ENCODE measurements at regions not wholly inside any gene's neighbourhood (a gene's known extent, or its start where the extent isn't known, plus 50 kb on each side); places are given as distances from the start of the nearest gene placed in this dataset.

DNA sequence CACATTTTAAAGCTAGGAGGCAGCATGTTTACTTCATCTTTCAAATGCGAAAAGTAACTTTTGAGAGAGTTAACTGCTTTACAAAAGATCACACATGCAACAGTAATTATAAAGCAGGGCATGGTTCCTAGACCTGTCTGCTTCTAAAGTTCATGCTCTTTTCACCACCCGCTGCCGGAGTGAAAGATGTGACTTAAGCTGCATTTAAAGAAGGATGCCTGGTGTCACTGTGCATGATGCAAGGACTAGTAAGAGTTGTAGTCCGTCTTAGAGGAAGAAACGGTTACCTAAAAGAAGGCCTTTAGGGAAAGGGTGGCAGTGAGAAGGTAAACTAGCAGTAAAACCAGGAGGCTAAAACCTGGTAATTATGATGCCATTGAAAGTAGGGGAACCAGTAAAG lies 1689.1 kb downstream of the KCNT2 start:
- Histone ChIP-seq H3K14ac (ENCODE audit: low read length) (no peak overlapping the region), H3K9me3 (ENCODE audit: insufficient read depth, low read depth, low read length) (no peaks in the 10 kb centered on the region), H3K4me3 (ENCODE audit: low read depth, low read length) (no peak overlapping the region), H2BK5ac (ENCODE audit: low read depth, low read length, poor library complexity) (no peak overlapping the region), H3K23ac (ENCODE audit: low read length) (no peak overlapping the region), H3K79me1 (ENCODE audit: low read length) (no peaks in the 10 kb centered on the region), H3K4me1 (ENCODE audit: control insufficient read depth in 1 of 2, insufficient read depth in 2 of 2, low read length in 2 of 2) (no peaks in the 10 kb centered on the region), H3K4me2 (ENCODE audit: low read length) (no peak overlapping the region), H3K9ac (ENCODE audit: low read length) (no peak overlapping the region), H4K8ac (ENCODE audit: low read depth, low read length) (no peak overlapping the region), H3K4ac (ENCODE audit: low read depth, low read length) (no peak overlapping the region), H3K27me3 (ENCODE audit: insufficient read depth, low read length) (no peaks in the 10 kb centered on the region), H3K27ac (ENCODE audit: low read depth, low read length) (no peak overlapping the region), H3K79me2 (ENCODE audit: control insufficient read depth, insufficient read depth, low read length, poor library complexity) (no peaks in the 10 kb centered on the region), H2AFZ (ENCODE audit: insufficient read depth, low read length, poor library complexity) (no peak overlapping the region), H3K18ac (ENCODE audit: low read length) (no peak overlapping the region), H4K91ac (ENCODE audit: low read depth, low read length) (no peak overlapping the region), H4K12ac (ENCODE audit: low read depth, low read length) (no peak overlapping the region), H2BK120ac (ENCODE audit: insufficient read depth, low read length, poor library complexity) (no peak overlapping the region), H2BK12ac (ENCODE audit: low read length) (no peak overlapping the region), H2AK5ac (ENCODE audit: low read length) (no peak overlapping the region), H3K36me3 (ENCODE audit: control insufficient read depth in 1 of 2, insufficient read depth in 2 of 2, low read length in 2 of 2) (no peaks in the 10 kb centered on the region)
- WGBS (ENCODE audit: extremely low coverage, insufficient coverage, insufficient read length) = no CpG with 5 or more reads among the region's 5 CpGs
- no peak for DNase-seq

DNA sequence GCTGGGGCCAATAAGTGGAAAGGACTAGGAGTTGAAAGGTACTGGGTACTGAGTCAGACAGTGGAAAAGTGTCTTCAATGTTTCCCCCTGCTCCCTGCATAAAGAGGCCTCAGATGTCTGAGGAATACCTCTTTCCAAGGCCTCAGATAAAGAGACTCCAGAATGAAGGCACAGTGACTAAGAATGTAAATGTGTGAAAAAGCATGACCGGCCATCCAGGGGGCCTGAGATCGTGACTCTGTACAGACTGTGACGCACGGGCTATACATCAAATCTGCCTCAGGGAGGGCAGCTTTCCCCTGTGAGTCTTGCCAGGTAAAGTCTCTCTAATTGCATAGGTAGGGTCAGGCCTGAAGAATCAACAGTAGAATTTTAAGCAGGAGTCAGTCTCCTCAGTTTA lies 1690.5 kb downstream of the KCNT2 start:
- Histone ChIP-seq H4K12ac (ENCODE audit: low read depth, low read length) (no peak overlapping the region), H3K9me3 (ENCODE audit: insufficient read depth, low read depth, low read length) (no peaks in the 10 kb centered on the region), H2AK5ac (ENCODE audit: low read length) (no peak overlapping the region), H3K79me2 (ENCODE audit: control insufficient read depth, insufficient read depth, low read length, poor library complexity) (no peaks in the 10 kb centered on the region), H3K4me2 (ENCODE audit: low read length) (no peak overlapping the region), H3K27ac (ENCODE audit: low read depth, low read length) (no peak overlapping the region), H4K91ac (ENCODE audit: low read depth, low read length) (no peak overlapping the region), H3K9ac (ENCODE audit: low read length) (no peak overlapping the region), H3K4me1 (ENCODE audit: control insufficient read depth in 1 of 2, insufficient read depth in 2 of 2, low read length in 2 of 2) (no peaks in the 10 kb centered on the region), H3K4me3 (ENCODE audit: low read depth, low read length) (no peak overlapping the region), H2BK120ac (ENCODE audit: insufficient read depth, low read length, poor library complexity) (no peak overlapping the region), H2AFZ (ENCODE audit: insufficient read depth, low read length, poor library complexity) (no peak overlapping the region), H2BK12ac (ENCODE audit: low read length) (no peak overlapping the region), H3K18ac (ENCODE audit: low read length) (no peak overlapping the region), H2BK5ac (ENCODE audit: low read depth, low read length, poor library complexity) (no peak overlapping the region), H3K36me3 (ENCODE audit: control insufficient read depth in 1 of 2, insufficient read depth in 2 of 2, low read length in 2 of 2) (no peaks in the 10 kb centered on the region), H3K14ac (ENCODE audit: low read length) (no peak overlapping the region), H3K4ac (ENCODE audit: low read depth, low read length) (no peak overlapping the region), H3K27me3 (ENCODE audit: insufficient read depth, low read length) (no peaks in the 10 kb centered on the region), H3K79me1 (ENCODE audit: low read length) (no peaks in the 10 kb centered on the region), H4K8ac (ENCODE audit: low read depth, low read length) (no peak overlapping the region), H3K23ac (ENCODE audit: low read length) (no peak overlapping the region)
- peak; percentile 4 to 5 for DNase-seq
- WGBS (ENCODE audit: extremely low coverage, insufficient coverage, insufficient read length) = no CpG with 5 or more reads among the region's 4 CpGs

DNA sequence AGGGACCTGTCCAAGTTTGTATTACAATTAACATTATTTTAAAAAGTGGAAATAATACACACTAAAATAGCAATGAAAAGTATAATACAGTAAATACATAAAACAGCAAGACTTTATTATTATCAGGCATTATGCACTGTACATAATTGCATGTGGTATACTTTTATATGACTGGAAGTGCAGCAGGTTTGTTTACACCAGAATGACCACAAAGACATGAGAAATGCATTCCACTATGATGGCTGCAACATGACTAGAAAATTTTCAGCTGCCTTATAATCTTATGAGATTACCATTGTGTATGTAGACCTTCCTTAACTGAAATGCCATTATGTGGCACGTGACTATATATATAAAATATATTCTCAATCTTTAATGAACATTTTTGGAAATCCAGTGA lies 1699.6 kb downstream of the KCNT2 start:
- no peak for DNase-seq
- no peak overlapping the region for H3K9ac ChIP-seq (ENCODE audit: low read length)
- no peaks in the 10 kb centered on the region for H3K9me3 ChIP-seq (ENCODE audit: insufficient read depth, low read depth, low read length)
- no peak overlapping the region for H2BK12ac ChIP-seq (ENCODE audit: low read length)
- no peak overlapping the region for H3K23ac ChIP-seq (ENCODE audit: low read length)
- H3K4ac ChIP-seq (ENCODE audit: low read depth, low read length) = no peak overlapping the region
- WGBS (ENCODE audit: extremely low coverage, insufficient coverage, insufficient read length) = no CpG with 5 or more reads among the region's 1 CpG
- H3K4me2 ChIP-seq (ENCODE audit: low read length) = no peak overlapping the region
- no peak overlapping the region for H2BK5ac ChIP-seq (ENCODE audit: low read depth, low read length, poor library complexity)
- H3K14ac ChIP-seq (ENCODE audit: low read length) = no peak overlapping the region
- no peaks in the 10 kb centered on the region for H3K36me3 ChIP-seq (ENCODE audit: control insufficient read depth in 1 of 2, insufficient read depth in 2 of 2, low read length in 2 of 2)
- H4K12ac ChIP-seq (ENCODE audit: low read depth, low read length) = no peak overlapping the region
- no peak overlapping the region for H3K4me3 ChIP-seq (ENCODE audit: low read depth, low read length)
- H2BK120ac ChIP-seq (ENCODE audit: insufficient read depth, low read length, poor library complexity) = no peak overlapping the region
- H4K8ac ChIP-seq (ENCODE audit: low read depth, low read length) = no peak overlapping the region
- H2AK5ac ChIP-seq (ENCODE audit: low read length) = no peak overlapping the region
- H3K18ac ChIP-seq (ENCODE audit: low read length) = no peak overlapping the region
- no peaks in the 10 kb centered on the region for H3K4me1 ChIP-seq (ENCODE audit: control insufficient read depth in 1 of 2, insufficient read depth in 2 of 2, low read length in 2 of 2)
- H3K79me1 ChIP-seq (ENCODE audit: low read length) = no peaks in the 10 kb centered on the region
- H4K91ac ChIP-seq (ENCODE audit: low read depth, low read length) = no peak overlapping the region
- H3K27ac ChIP-seq (ENCODE audit: low read depth, low read length) = no peak overlapping the region
- no peaks in the 10 kb centered on the region for H3K79me2 ChIP-seq (ENCODE audit: control insufficient read depth, insufficient read depth, low read length, poor library complexity)
- H3K27me3 ChIP-seq (ENCODE audit: insufficient read depth, low read length) = no peaks in the 10 kb centered on the region
- no peak overlapping the region for H2AFZ ChIP-seq (ENCODE audit: insufficient read depth, low read length, poor library complexity)

DNA sequence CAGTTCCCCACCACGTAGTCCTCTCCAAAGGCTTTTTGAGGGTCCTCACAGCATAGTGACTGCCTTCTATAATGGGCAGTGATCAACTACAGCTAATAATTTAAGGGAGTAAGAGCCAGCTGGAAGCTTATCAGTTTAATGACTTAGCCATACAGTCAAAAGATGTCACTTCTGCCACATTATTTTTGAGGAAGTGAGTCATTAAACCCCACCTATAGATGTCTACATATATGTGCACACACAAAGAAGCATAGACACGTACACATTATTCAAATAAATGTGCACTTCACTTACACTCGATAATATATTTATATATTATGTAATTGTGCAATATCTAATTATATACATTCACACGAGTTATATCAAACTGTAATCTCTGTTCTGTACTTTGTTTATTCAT lies 1704.7 kb downstream of the KCNT2 start:
- Histone ChIP-seq H2AFZ (ENCODE audit: insufficient read depth, low read length, poor library complexity) (no peak overlapping the region), H3K27ac (ENCODE audit: low read depth, low read length) (no peak overlapping the region), H2BK120ac (ENCODE audit: insufficient read depth, low read length, poor library complexity) (no peak overlapping the region), H4K91ac (ENCODE audit: low read depth, low read length) (no peak overlapping the region), H3K4me2 (ENCODE audit: low read length) (no peak overlapping the region), H3K36me3 (ENCODE audit: control insufficient read depth in 1 of 2, insufficient read depth in 2 of 2, low read length in 2 of 2) (no peaks in the 10 kb centered on the region), H3K4me3 (ENCODE audit: low read depth, low read length) (no peak overlapping the region), H4K12ac (ENCODE audit: low read depth, low read length) (no peak overlapping the region), H3K18ac (ENCODE audit: low read length) (no peak overlapping the region), H2BK12ac (ENCODE audit: low read length) (no peak overlapping the region), H3K14ac (ENCODE audit: low read length) (no peak overlapping the region), H3K79me2 (ENCODE audit: control insufficient read depth, insufficient read depth, low read length, poor library complexity) (no peaks in the 10 kb centered on the region), H3K9ac (ENCODE audit: low read length) (no peak overlapping the region), H3K23ac (ENCODE audit: low read length) (no peak overlapping the region), H2AK5ac (ENCODE audit: low read length) (no peak overlapping the region), H3K79me1 (ENCODE audit: low read length) (no peaks in the 10 kb centered on the region), H2BK5ac (ENCODE audit: low read depth, low read length, poor library complexity) (no peak overlapping the region), H4K8ac (ENCODE audit: low read depth, low read length) (no peak overlapping the region), H3K9me3 (ENCODE audit: insufficient read depth, low read depth, low read length) (no peaks in the 10 kb centered on the region), H3K27me3 (ENCODE audit: insufficient read depth, low read length) (no peaks in the 10 kb centered on the region), H3K4ac (ENCODE audit: low read depth, low read length) (no peak overlapping the region), H3K4me1 (ENCODE audit: control insufficient read depth in 1 of 2, insufficient read depth in 2 of 2, low read length in 2 of 2) (no peaks in the 10 kb centered on the region)
- WGBS (ENCODE audit: extremely low coverage, insufficient coverage, insufficient read length) = no CpG with 5 or more reads among the region's 4 CpGs
- no peak for DNase-seq
